ENCODE measurements at regions not wholly inside any gene's neighbourhood (a gene's known extent, or its start where the extent isn't known, plus 50 kb on each side); places are given as distances from the start of the nearest gene placed in this dataset.

- TF ChIP-seq MEF2A (IDR thresholded peaks at IDR 0.05; ENCODE audit: control insufficient read depth, low read depth, low read length), result no peak
- no peak for TF ChIP-seq ZNF280B (CRISPR knock-in tag; IDR thresholded peaks at IDR 0.05)
Measured at GRCh38 chr20:24118034-24118433, 129.5 kb upstream of the GGTLC1 start (continued).

- no peak for ATAC-seq
- no peak overlapping the region for H3K27ac ChIP-seq (ENCODE audit: extremely low read depth, low read depth, low read length)
- H3K36me3 ChIP-seq (ENCODE audit: control insufficient read depth, insufficient read depth, low read length), result no peaks in the 10 kb centered on the region
- no peaks in the 10 kb centered on the region for H3K4me1 ChIP-seq (replicated peaks in 1 of 2; ENCODE audit: control insufficient read depth in 2 of 2, insufficient read depth in 2 of 2, low read length in 2 of 2)
- DNase-seq (ENCODE audit: extremely low read depth in 1 of 4, low spot score in 3 of 4), result no peak
- no peaks in the 10 kb centered on the region for H4K20me1 ChIP-seq (replicated peaks; ENCODE audit: control insufficient read depth, insufficient read depth, low read length)
- WGBS (ENCODE audit: insufficient coverage, low coverage, missing lambda C conversion rate), result 0% methylated on average over 3 of the region's 3 CpGs
- no peak overlapping the region for H3K9ac ChIP-seq (ENCODE audit: insufficient read depth in 1 of 2, low read depth in 2 of 2, low read length in 2 of 2)
- H3K9me3 ChIP-seq (replicated peaks; ENCODE audit: control insufficient read depth, insufficient read depth, low read depth, low read length), result no peaks in the 10 kb centered on the region
- no peak overlapping the region for H3K4me3 ChIP-seq
- no peaks in the 10 kb centered on the region for H3K27me3 ChIP-seq (ENCODE audit: control insufficient read depth in 2 of 2, insufficient read depth in 2 of 2, low read length in 2 of 2)
- H3K79me2 ChIP-seq (ENCODE audit: control insufficient read depth, insufficient read depth, low read length), result no peaks in the 10 kb centered on the region
- CTCF ChIA-PET (ENCODE audit: low intra/inter-chr PET ratio), result no interaction called here
- H2AFZ ChIP-seq (ENCODE audit: low read depth, low read length), result no peak overlapping the region
- POLR2A ChIA-PET, result interaction anchor here (1.0 kb wide), 1 partner anchor 23 kb away, joined by 3 read pairs; no protein-coding TSS in a partner anchor
- no TSS peak for BruUV-seq (replicated peaks)
- no peaks in the 10 kb centered on the region for H3K9me1 ChIP-seq (ENCODE audit: control insufficient read depth, insufficient read depth, low read length)
- FAIRE-seq, result no peak
- no peak overlapping the region for H3K4me2 ChIP-seq (ENCODE audit: insufficient read depth, low read length)
- intact Hi-C loops (cut with micrococcal nuclease), result no loop called here
- in situ Hi-C loops (cut with MboI), result no loop called here
- TF ChIP-seq DLX4 (CRISPR knock-in tag; IDR thresholded peaks at IDR 0.05) (no peak), HDGF (IDR thresholded peaks at IDR 0.05) (no peak), ILK (tag; IDR thresholded peaks at IDR 0.05; ENCODE audit: borderline replicate concordance, low read depth) (no peak), ZNF780A (CRISPR knock-in tag; IDR thresholded peaks at IDR 0.05) (no peak), ZNF239 (CRISPR knock-in tag; IDR thresholded peaks at IDR 0.05) (no peak), TCFL5 (CRISPR knock-in tag; conservative IDR thresholded peaks at IDR 0.05) (no peak), ZNF263 (CRISPR knock-in tag; IDR thresholded peaks at IDR 0.05; ENCODE audit: borderline replicate concordance) (no peak), MAFF (IDR thresholded peaks at IDR 0.05; ENCODE audit: low read length) (no peak), ZNF175 (CRISPR knock-in tag; IDR thresholded peaks at IDR 0.05; ENCODE audit: low read depth) (no peak), ILF3 (IDR thresholded peaks at IDR 0.05; ENCODE audit: borderline replicate concordance) (no peak), CREM (IDR thresholded peaks at IDR 0.05; ENCODE audit: low read depth) (no peak), CREBBP (IDR thresholded peaks at IDR 0.05; ENCODE audit: low read depth, low read length) (no peak), SAFB (IDR thresholded peaks at IDR 0.05; ENCODE audit: borderline replicate concordance, low read depth, low read length) (no peak), ZBTB34 (CRISPR knock-in tag; IDR thresholded peaks at IDR 0.05) (no peak), ZNF785 (CRISPR knock-in tag; IDR thresholded peaks at IDR 0.05) (no peak)
Measured at GRCh38 chr20:24117383-24117782, 128.8 kb upstream of the GGTLC1 start.

All from K562 (cell line).